GM21723 (cell line): ENCODE measurements at regions not wholly inside any gene's neighbourhood (a gene's known extent, or its start where the extent isn't known, plus 50 kb on each side); places are given as distances from the start of the nearest gene placed in this dataset.
"Not testable (repeated sequence)": the region's sequence is repeated elsewhere in the genome, so short reads cannot be mapped to it uniquely, and the experiment has no call there.

ENCODE experiments used
- ATAC-seq: cut with Tn5 transposase; IDR thresholded peaks from one replicate; pipeline ENCODE4 v1.9.1; 2021; ENCODE audit warnings: mild to moderate bottlenecking, moderate library complexity; ENCODE audit not compliant: unreplicated experiment

DNA sequence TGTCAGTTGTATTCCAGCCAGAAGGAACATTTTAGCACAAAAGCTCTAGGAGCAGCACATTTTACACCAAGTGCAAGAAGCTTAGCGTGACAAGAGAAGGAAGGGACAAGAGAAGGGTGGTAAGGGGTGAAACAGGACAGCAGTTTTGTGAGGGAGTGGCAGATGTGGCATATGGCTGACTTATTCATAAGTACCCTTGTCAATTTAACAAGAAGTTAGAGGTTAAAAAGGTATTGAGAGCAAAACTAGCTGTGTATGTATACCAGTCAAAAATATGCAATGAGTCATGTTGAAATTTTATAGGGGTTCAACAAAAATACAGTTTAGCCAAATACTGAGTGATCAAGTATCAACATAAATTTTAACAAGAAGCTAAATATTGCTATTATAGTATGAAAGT lies 561.5 kb upstream of the POT1 start:
- no peak for ATAC-seq

DNA sequence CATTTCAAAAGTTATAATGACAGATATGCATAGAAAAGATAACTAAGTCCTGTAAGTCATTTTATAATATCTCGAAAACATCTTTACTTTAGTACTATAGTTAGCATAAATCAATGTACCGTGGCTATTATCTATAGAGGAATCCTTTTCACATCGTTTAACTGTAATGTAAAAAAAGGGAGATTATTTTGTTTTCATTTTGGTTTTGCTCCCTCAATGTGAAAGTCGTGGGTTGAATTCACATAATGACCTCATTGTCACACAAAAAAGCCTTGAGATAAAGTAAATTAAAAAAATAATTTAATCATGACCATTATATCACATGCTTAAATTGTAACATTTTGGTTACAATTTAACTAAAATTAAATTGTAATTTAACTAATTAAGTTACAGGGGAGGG lies 560.5 kb upstream of the POT1 start:
- no peak for ATAC-seq

DNA sequence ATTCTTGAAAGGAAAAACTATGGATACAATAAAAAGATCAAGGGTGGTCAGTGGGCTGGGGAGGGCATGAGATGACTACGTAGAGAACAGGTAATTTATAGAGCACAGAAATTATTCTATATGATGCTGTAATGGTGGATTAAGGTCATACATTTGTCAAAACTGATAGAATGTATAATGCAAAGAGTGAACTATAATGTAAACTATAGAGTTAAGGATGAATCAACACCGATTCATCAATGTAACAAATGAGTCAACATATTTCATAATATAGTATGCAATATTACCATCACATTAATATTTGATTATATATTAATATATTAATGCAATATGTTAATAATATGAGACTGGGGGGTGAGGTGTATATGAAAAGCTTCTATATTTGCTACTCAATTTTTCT lies 555.6 kb upstream of the POT1 start:
- ATAC-seq: no peak

DNA sequence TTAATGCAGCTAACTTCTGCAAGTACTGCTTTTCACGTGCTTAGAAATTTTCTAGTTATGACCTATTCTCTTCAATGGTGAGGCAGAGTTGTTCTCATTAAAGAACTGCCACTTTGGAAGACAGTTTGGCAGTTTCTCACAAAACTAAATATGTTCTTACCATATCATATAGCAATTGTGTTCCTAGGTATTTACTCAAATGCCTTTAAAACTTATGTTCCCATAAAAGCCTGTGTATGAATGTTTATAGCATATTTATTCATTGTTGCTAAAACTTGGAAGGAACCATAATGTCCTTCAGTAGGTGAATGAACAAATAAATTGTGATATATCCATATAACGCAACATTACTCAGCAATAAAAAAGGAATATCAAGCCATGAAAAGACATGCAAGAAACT lies 555.1 kb upstream of the POT1 start:
- ATAC-seq: no peak

DNA sequence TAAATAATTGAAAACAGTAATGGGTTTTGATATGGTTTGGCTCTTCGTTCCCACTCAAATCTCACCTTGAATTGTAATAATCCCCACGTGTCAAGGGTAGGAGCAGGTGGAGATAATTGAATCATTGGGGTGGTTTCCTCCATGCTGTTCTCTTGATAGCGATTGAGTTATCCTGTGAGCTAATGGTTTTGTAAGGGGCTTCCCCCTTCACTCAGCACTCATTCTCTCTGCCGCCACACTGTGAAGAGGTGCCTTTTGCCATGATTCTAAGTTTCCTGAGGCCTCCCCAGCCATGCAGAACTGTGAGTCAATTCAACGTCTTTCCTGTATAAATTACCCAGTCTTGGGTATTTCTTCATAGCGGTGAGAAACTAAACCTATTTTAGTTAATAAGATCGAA lies 551.7 kb upstream of the POT1 start:
- no peak for ATAC-seq

DNA sequence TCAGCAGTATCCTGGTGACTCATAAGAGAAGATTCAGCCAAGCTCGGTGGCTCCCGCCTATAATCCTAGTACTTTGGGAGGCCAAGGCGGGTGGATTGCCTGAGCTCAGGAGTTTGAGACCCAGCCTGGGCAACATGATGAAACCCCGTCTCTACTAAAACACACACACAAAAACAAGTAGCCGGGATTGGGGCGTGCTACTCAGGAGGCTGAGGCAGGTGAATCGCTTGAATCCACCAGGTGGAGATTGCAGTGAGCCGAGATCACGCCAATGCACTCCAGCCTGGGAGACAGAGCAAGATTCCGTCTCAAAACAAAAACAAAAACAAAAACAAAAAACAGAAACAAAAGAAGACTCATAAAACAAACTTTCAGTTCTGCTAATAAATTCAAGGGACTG lies 551.1 kb upstream of the POT1 start:
- no peak for ATAC-seq

DNA sequence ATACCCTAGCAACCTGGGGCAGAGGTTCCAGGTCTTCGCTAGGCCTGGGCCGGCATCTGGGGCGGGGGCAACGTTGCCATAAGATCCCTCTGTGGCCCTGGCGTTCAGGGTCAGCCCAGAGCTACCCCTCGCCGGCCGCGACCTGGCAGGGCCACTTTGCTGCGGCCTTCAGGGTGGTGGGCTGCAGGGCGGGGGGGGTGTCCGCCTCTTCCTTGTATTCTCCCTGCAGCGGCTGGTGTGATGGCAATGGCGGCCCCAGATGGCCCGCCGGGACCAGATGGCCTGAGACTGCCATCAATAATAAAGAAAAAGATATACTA lies 539.2 kb upstream of the POT1 start:
- no peak for ATAC-seq

DNA sequence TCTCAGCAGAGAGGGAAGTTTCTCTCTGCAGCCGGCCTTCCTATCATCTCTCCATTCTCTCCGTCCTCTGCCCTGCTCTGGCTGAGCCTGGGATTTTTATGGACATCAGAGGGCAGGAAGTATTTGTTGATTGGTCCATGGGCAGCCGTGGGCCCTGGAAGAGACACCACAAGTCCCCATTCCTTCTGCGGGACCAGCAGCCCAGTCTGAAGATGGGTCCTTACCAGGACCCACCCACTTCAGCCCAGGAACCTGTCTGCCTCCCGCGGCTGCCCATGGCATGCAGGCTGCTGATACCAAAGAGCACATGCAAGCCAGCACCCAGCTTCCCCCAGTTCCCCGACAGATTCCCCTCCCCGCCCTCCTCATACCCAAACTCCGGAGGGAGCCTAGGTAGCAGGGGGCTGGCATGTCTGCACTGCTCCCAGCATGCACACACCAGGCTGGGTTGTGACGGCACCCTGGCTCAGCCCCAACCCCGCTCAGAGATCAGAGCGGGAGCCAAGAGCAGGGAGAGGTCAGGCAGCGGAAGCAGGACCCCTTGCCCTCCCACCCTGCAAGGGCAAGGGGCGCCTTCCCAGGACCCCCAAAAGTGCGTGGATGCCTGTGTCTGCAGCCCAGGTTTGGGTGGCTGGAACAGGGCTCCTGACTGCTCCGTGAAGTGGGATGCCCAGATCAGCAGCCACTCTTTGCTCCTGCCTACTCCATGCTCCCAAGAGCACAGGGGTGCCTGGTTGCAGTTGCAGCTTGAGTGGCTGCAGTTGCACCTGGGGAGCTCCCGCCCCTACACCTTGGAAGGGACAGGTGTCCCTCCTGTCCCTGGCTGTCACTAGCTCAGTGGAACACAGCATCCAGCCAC lies 538.6 kb upstream of the POT1 start:
- no peak for ATAC-seq

DNA sequence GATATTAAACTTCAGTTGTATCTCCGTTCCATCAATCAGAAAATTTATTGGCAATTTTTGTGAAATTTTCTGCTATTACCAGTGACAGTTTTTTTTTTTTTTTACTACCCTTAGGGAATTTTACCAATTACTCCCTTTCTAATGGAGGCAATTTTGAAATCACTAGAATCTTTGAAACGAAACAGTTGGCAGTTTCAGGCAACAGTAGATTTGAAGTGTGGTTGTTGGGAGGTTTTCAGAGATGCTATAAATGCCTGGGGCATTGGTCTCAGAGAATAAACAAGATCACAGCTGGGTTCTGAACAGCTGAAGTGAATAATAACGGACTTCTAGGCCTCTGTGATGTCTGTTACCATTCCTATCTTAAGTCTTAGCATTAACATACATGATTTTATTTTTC lies 535.9 kb upstream of the POT1 start:
- ATAC-seq: no peak

DNA sequence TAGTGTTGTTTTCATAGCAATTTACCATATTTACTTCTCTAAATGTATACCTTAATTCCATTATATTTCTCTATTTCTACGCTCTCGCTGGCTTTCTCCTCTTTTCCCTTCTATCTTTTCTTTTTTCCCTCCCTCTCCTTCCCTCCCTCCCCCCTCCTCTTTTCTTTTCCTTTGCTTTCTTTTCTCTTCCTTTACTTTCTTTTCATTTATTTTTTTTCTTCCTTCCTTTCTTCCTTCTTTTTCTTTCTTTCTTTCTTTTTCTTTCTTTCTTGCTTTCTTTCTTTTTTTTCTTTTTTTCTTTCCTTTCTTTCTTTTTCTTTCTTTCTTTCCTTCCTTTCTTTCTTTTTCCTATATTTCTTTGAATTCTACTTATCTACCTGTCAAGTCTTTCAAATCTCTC lies 533.0 kb upstream of the POT1 start:
- no peak for ATAC-seq

DNA sequence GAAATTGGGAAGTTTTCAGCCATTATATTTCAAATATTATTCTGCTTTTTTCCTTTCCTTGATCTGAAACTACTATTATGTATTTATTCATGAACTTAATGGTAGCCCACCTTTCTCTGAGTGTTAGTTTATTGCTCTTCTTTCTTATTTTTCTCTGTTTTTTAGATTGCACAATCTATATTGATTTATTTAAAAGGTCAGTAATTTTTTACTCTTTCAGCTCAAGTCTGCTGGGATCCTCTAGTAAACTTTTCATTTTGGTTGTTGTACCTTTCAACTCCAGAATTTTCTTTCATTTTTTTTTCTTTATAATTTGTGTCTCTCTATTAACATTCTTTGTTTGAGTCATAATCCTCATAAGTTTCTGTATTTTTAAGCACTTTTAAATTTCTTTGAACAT lies 529.4 kb upstream of the POT1 start:
- no peak for ATAC-seq

DNA sequence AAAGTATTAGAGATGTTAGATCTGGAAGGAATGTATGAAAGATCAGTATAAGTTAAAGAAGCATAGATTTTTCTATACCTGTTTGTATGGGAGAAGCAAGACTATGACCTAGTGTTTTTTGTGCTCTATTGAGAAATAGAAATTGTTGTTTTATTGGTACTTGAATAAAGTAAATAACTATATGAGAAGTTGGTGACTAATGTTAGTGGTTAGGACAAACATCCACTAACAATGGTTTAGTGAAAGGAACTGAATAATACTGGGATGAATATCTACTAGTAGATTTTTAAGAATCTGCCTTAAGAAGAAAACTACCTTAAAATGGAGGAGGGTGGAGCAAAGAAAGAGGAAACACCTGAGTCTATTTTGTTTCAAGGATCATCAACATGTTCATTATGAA lies 521.1 kb upstream of the POT1 start:
- ATAC-seq: no peak

DNA sequence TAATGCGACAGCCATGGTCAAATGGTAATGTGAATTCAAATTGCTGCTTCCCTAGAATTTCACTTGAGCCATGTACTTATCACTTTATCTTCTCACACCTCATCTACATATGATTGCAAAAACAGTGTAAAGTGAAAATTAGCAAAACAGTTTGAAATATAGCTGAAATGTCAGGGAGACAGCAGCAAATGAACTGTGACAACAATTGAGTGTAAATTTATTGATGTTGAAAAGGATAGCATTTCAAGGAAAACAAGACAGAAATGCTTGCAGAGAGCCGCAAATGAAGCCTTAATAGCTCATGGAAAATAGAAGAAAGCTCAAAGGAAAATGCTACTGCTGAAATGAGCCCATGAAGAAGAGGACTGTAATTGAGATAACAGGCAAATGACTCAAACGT lies 516.2 kb upstream of the POT1 start:
- ATAC-seq: no peak

DNA sequence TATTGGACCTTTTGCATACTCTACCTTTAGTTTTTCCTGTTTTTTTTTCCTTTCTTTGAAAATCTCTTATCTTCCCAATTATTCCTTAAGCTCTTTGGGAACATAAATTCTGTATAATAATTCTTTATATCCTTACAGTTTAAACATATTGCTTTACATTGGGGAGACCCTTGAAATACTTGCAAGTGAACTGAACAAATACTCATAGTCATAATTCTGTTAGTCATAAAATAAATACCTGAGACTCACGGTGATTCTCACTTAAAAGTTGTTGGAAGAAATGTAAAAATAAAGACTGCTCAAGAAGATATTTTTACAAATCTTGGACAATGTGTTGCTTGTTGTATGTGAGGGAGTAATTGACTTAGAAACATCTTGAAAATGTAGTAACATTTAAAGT lies 515.2 kb upstream of the POT1 start:
- no peak for ATAC-seq

DNA sequence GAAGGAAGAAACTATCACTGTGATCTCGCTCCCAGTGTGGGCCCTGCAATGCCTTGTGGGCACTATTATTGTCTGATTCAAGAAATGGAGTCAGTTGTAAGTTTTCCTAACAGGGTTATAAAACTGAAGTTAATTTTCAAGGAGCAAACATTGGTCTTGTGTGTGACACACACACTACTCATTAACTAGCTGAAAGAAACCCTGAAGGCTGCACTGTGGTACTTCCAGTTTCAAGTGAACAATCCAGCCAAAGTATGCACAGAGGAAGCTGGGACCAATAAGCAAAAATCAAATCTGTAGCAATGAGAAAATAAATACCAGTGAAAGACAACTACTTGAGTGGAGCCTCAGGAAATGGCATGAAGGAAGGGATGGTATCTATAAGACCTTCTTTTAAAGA lies 506.6 kb upstream of the POT1 start:
- no peak for ATAC-seq

DNA sequence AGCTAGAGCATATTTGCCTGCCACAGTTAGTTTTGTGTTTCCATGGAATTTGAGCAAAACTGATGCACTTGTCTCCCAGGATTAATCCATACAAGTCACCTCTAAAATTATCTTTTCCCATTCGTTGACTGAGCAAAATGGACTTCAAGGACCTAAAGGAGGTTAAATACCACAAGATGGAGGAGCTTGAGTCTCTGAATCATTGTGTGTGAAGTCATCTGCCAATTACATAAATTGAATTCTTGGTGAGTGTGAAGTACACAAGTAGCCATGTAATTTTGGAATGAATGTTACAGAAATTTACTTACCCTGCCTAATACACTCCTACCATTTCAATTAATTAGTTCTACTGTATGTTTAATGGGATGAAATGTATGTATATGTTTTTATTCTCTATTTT lies 501.7 kb upstream of the POT1 start:
- no peak for ATAC-seq

DNA sequence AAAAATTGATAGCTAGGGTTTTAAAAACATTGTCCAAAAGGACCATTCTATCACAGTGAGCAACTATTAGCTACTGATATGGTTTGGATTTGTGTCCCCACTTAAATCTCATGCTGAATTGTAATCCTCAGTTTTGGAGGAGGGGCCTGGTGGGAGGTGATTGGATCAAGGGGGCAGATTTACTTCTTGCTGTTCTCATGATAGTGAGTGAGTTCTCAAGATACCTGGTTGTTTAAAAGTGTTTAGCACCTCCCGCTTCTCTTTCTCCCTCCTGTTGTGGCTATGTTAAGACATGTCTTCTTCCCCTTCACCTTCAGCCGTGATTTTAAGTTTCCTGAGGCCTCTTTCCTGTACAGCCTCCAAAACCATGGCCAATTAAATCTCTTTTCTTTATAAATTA lies 500.4 kb upstream of the POT1 start:
- ATAC-seq: no peak

DNA sequence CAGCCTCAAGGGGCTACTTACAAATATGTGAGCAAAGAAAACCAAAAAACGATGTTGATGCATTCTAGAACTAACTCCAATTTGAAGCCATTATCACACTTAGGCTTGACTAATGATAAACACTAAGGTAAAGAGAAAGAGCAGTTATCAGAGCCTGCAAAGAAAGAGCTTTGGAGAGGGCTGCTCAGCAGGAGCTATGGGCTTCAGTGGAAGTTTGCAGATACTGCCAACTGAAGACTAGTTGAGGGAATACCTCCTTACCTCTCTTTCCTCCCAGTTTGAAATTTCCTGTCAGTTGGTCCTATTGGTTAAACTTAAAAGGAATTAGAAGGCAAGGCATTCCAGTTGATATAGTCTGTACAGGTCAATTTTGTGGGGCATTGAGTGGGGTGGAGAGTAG lies 498.1 kb upstream of the POT1 start:
- ATAC-seq: no peak

DNA sequence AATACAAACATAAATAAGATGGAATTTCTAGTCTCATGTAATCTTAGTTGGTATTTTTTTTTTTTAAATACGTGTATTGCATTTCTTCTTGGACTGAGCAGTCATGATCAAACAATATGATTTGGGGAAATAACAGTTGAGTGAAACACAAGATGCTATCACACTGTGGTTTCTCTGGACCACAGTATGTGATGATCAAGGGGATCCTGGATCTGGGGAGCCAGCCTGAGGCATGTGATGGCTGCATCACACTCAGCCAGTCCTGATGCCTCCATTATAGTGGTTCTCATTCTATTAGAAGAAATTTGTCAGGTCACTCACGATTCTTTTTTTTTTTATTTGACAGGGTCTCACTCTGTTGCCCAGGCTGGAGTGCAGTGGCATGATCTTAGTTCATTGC lies 495.9 kb upstream of the POT1 start:
- ATAC-seq: no peak

DNA sequence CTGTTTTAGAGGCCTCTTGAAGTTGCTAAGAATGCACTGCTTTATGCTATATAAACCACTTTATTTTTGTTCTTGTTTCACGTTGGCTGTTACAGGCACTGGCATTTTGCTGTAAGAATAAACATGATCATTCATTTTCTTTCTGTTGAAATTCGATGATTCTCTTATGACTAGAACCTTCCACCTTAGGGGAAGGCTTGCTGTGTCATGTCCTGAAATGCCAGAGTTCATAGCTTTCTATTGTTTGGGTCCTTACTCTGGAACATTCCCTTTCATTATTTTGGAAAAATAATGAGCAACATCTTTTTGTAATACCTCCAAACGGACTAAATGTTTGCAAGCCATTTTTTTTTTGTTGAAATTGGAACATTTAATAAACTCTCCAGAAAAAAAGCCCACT lies 495.1 kb upstream of the POT1 start:
- no peak for ATAC-seq

DNA sequence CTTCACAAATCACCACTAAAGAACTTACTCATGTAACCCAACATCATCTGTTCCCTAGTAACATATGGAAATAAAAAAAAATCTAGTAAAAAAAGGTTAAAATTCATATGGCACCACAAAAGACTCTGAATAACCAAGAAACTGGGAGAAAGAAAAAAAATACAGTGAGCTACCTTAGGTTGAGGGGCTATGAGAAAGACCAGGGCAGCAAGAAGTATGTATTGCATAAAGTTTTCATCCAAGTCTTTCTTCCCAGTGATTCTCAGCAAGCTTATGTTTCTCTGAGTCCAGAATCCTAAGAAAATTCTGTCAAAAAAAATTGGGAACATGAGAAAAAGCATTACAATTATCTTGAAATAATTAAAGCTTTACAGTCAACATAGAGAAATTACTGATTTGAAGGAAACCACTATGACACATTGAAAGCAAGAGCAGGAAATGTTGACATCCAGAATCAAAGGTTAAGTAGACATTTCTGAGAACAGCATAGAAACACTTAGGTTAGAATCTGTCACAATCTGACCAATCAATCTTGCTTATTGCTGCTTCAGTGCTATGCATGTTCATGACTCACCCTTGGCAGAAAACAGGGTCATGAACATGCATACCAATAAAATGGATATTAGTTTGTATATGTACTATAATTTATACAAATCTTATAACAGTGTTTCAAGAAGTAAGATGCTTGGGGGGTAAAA lies 494.0 kb upstream of the POT1 start:
- no peak for ATAC-seq

DNA sequence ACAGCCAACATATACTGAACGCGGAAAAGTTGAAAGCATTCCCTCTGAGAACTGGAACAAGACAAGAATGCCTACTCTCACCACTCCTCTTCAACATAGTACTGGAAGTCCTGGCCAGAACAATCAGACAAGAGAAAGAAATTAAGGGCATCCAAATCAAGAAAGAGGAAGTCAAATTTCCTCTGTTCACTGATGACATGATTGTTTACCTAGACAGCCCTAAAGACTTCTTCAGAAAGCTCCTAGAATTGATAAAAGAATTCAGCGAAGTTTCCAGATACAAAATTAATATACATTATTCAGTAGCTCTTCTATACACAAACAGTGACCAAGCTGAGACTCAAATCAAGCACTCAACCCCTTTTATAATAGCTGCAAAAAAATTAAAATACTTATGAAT lies 491.8 kb upstream of the POT1 start:
- ATAC-seq: not testable (repeated sequence)
